Uterus (tissue), 3 donors: ENCODE measurements at regions not wholly inside any gene's neighbourhood (a gene's known extent, or its start where the extent isn't known, plus 50 kb on each side); places are given as distances from the start of the nearest gene placed in this dataset.
A peak's percentile ranks its signal among the peaks of the same experiment; 100 is the strongest.

Experiments
- DNase-seq, 2 donors: peaks; one replicate each; pipeline ENCODE4 v3.0.0-alpha.2; 2019 to 2020
- H3K27ac ChIP-seq, 2 donors: fragments of 200-600 bp; sonication (generic); 1 replicate in 1 of 2; 2 replicates in 1 of 2; pipeline ENCODE4 v1.5.1; 2016 to 2018
- H3K27me3 ChIP-seq, 2 donors: fragments of 200-600 bp; sonication (generic); one replicate each; pipeline ENCODE4 v1.5.1; 2018 to 2019; ENCODE audit warnings: control low read depth in 1 of 2
- H3K36me3 ChIP-seq, 2 donors: fragments of 200-600 bp; sonication (generic); one replicate each; pipeline ENCODE4 v1.5.1; 2019; ENCODE audit warnings: control low read depth in 1 of 2
- H3K4me1 ChIP-seq, 2 donors: fragments of 200-600 bp; sonication (generic); one replicate each; pipeline ENCODE4 v1.5.1; 2018 to 2019; ENCODE audit warnings: control low read depth in 1 of 2
- H3K4me3 ChIP-seq, 2 donors: fragments of 200-600 bp; sonication (generic); 1 replicate in 1 of 2; 2 replicates in 1 of 2; pipeline ENCODE4 v1.5.1; 2018 to 2019; ENCODE audit warnings: mild to moderate bottlenecking in 1 of 2
- H3K9me3 ChIP-seq, 2 donors: fragments of 200-600 bp; sonication (generic); one replicate each; pipeline ENCODE4 v1.5.1; 2019; ENCODE audit warnings: control low read depth in 1 of 2
- POLR2A ChIP-seq, 2 donors: fragments of 450-650 bp; IDR thresholded peaks; one replicate each; pipeline ENCODE4 v1.6.1; 2016; ENCODE audit warnings: antibody characterized with exemption in 2 of 2, mild to moderate bottlenecking in 1 of 2, moderate library complexity in 1 of 2
- intact Hi-C: fragments of 100-400 bp; cut with DNase I; formaldehyde crosslinking; loops from one replicate; pipeline ENCODE4 v1.15.1; 2023; ENCODE audit warnings: low total_unique reads
- TF ChIP-seq, protein P1 (sequence below), 4 experiments: fragments of 200-600 bp in 2 of 4; fragments of 450-650 bp in 2 of 4; sonication (generic) in 2 of 4; IDR thresholded peaks; one replicate each; pipeline ENCODE4 v1.5.1; 2016 to 2019; ENCODE audit warnings: antibody characterized with exemption in 4 of 4, mild to moderate bottlenecking in 2 of 4, moderate library complexity in 1 of 4
- donor health status: DM: yes; HTN: yes; CAD: no.

DNA sequence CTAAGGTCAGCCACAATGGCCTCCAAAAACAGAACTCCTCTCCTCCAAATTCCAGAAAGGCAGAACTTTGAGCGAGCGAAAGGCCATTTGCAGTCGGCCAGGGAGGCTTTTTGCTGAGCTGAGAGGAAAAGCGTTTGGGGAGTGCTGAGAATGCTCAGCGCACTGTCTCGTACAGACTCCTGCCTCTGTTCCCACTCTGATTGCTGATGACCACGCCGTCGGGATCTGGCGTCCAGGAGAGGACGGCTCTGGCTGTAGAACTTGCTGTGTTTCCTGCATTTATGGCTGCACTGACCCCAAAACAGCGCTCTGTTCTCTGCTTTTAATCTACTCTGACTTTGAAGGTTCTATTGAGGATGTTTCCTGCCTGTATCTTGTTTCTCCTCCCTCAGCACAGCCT, 82.4 kb upstream of the WSCD2 start:
- Histone ChIP-seq H3K27me3 (no peaks in the 10 kb centered on the region), H3K4me3 (peak overlapping the region; percentile 8 to 14), H3K4me1 (no peaks in the 10 kb centered on the region), H3K9me3 (no peaks in the 10 kb centered on the region), H3K27ac (peak overlapping the region; percentile 63 to 71), H3K36me3 (no peaks in the 10 kb centered on the region)
- peak in 1 of 2 donors; percentile 32 for DNase-seq
- intact Hi-C loops = no loop called here
- no peak for TF ChIP-seq POLR2A (IDR thresholded peaks at IDR 0.05)
- TF ChIP-seq, protein P1, sequence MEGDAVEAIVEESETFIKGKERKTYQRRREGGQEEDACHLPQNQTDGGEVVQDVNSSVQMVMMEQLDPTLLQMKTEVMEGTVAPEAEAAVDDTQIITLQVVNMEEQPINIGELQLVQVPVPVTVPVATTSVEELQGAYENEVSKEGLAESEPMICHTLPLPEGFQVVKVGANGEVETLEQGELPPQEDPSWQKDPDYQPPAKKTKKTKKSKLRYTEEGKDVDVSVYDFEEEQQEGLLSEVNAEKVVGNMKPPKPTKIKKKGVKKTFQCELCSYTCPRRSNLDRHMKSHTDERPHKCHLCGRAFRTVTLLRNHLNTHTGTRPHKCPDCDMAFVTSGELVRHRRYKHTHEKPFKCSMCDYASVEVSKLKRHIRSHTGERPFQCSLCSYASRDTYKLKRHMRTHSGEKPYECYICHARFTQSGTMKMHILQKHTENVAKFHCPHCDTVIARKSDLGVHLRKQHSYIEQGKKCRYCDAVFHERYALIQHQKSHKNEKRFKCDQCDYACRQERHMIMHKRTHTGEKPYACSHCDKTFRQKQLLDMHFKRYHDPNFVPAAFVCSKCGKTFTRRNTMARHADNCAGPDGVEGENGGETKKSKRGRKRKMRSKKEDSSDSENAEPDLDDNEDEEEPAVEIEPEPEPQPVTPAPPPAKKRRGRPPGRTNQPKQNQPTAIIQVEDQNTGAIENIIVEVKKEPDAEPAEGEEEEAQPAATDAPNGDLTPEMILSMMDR (IDR thresholded peaks at IDR 0.05) = no peak

GRCh38 chr12:108047071-108047550, 82.0 kb upstream of the WSCD2 start:
- Histone ChIP-seq H3K36me3 (no peaks in the 10 kb centered on the region), H3K4me3 (peak overlapping the region; percentile 8 to 14), H3K9me3 (no peaks in the 10 kb centered on the region), H3K27me3 (no peaks in the 10 kb centered on the region), H3K27ac (peak overlapping the region; percentile 63 to 71), H3K4me1 (no peaks in the 10 kb centered on the region)
- TF ChIP-seq, protein P1 (IDR thresholded peaks at IDR 0.05) = no peak
- TF ChIP-seq POLR2A (IDR thresholded peaks at IDR 0.05) = no peak
- DNase-seq = no peak
- intact Hi-C loops = no loop called here

GRCh38 chr12:108048686-108049085, 80.4 kb upstream of the WSCD2 start:
- TF ChIP-seq, protein P1 (IDR thresholded peaks at IDR 0.05) = no peak
- no peak for TF ChIP-seq POLR2A (IDR thresholded peaks at IDR 0.05)
- Histone ChIP-seq H3K36me3 (no peaks in the 10 kb centered on the region), H3K27me3 (no peaks in the 10 kb centered on the region), H3K4me1 (no peaks in the 10 kb centered on the region), H3K9me3 (no peaks in the 10 kb centered on the region), H3K4me3 (no peak overlapping the region), H3K27ac (no peak overlapping the region)
- no peak for DNase-seq
- intact Hi-C loops = no loop called here

GRCh38 chr12:108050696-108051095, 78.4 kb upstream of the WSCD2 start:
- H3K4me1 ChIP-seq = no peaks in the 10 kb centered on the region
- intact Hi-C loops = no loop called here
- TF ChIP-seq, protein P1 (IDR thresholded peaks at IDR 0.05) = no peak
- TF ChIP-seq POLR2A (IDR thresholded peaks at IDR 0.05) = no peak
- no peaks in the 10 kb centered on the region for H3K36me3 ChIP-seq
- no peaks in the 10 kb centered on the region for H3K27me3 ChIP-seq
- no peak overlapping the region for H3K4me3 ChIP-seq
- no peak overlapping the region for H3K27ac ChIP-seq
- DNase-seq = no peak
- H3K9me3 ChIP-seq = no peaks in the 10 kb centered on the region

DNA sequence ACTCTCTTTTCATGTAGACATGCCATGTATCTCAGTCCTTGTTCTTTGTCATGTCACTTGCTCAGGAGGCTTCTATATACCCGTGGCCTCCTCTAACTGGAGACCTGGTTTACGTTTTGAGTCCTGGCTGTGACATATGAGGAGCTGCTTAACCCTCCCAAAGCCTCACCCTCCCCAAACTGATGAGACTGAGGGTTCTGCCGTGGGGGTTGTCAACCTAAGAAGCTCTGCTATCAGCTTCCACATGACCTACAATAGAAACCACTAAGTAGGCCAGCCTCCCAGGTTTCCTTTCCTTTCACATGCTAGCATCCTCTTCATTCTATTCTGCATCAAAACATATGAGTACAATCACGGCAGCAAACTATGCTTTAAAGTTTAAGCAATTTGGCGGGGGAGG, 76.8 kb upstream of the WSCD2 start:
- no peak for DNase-seq
- Histone ChIP-seq H3K4me1 (no peaks in the 10 kb centered on the region), H3K9me3 (no peaks in the 10 kb centered on the region), H3K36me3 (no peaks in the 10 kb centered on the region), H3K27ac (no peak overlapping the region), H3K27me3 (no peaks in the 10 kb centered on the region), H3K4me3 (no peak overlapping the region)
- intact Hi-C loops = no loop called here
- no peak for TF ChIP-seq POLR2A (IDR thresholded peaks at IDR 0.05)
- TF ChIP-seq, protein P1 (IDR thresholded peaks at IDR 0.05) = no peak
